HG03196 (cell line): ENCODE measurements at regions not wholly inside any gene's neighbourhood (a gene's known extent, or its start where the extent isn't known, plus 50 kb on each side); places are given as distances from the start of the nearest gene placed in this dataset.
"Not testable (repeated sequence)": the region's sequence is repeated elsewhere in the genome, so short reads cannot be mapped to it uniquely, and the experiment has no call there.

Experiments
- ATAC-seq: cut with Tn5 transposase; IDR thresholded peaks from one replicate; pipeline ENCODE4 v1.9.1; 2021; ENCODE audit not compliant: unreplicated experiment

GRCh38 chrX:45524296-45524695 is 323.6 kb upstream of the DIPK2B start:
- no peak for ATAC-seq

- no peak for ATAC-seq
These were observed 317.9 kb upstream of the DIPK2B start for GRCh38 chrX:45518552-45518951.

- ATAC-seq = no peak
These were observed 316.7 kb upstream of the DIPK2B start for GRCh38 chrX:45517090-45517973.

- no peak for ATAC-seq
These were observed 314.9 kb upstream of the DIPK2B start for GRCh38 chrX:45515262-45516215.

- ATAC-seq = no peak
These were observed 312.4 kb upstream of the DIPK2B start for GRCh38 chrX:45513042-45513441.

- no peak for ATAC-seq
These were observed 307.8 kb upstream of the DIPK2B start for GRCh38 chrX:45508454-45508853.

- no peak for ATAC-seq
These were observed 305.6 kb upstream of the DIPK2B start for GRCh38 chrX:45506149-45506730.

GRCh38 chrX:45505214-45505613 is 304.5 kb upstream of the DIPK2B start:
- no peak for ATAC-seq

- not testable (repeated sequence) for ATAC-seq
These were observed 303.2 kb upstream of the DIPK2B start for GRCh38 chrX:45503787-45504362.

- ATAC-seq = no peak
These were observed 301.7 kb upstream of the DIPK2B start for GRCh38 chrX:45502396-45502795.

GRCh38 chrX:45497290-45497689 is 296.6 kb upstream of the DIPK2B start:
- no peak for ATAC-seq

GRCh38 chrX:45485719-45486118 is 285.0 kb upstream of the DIPK2B start:
- ATAC-seq = no peak

GRCh38 chrX:45479835-45480422 is 279.3 kb upstream of the DIPK2B start:
- ATAC-seq = no peak

GRCh38 chrX:45479196-45479834 is 278.6 kb upstream of the DIPK2B start:
- ATAC-seq = no peak

- no peak for ATAC-seq
These were observed 272.3 kb upstream of the DIPK2B start for GRCh38 chrX:45472968-45473367.

- ATAC-seq = not testable (repeated sequence)
These were observed 266.9 kb upstream of the DIPK2B start for GRCh38 chrX:45467537-45467936.

- ATAC-seq = not testable (repeated sequence)
These were observed 255.1 kb upstream of the DIPK2B start for GRCh38 chrX:45455732-45456131.

- ATAC-seq = no peak
These were observed 253.6 kb upstream of the DIPK2B start for GRCh38 chrX:45454290-45454689.

- no peak for ATAC-seq
These were observed 249.3 kb upstream of the DIPK2B start for GRCh38 chrX:45449982-45450381.

GRCh38 chrX:45447995-45448394 is 247.3 kb upstream of the DIPK2B start:
- no peak for ATAC-seq
